ENCODE measurements at regions not wholly inside any gene's neighbourhood (a gene's known extent, or its start where the extent isn't known, plus 50 kb on each side); places are given as distances from the start of the nearest gene placed in this dataset.

DNA sequence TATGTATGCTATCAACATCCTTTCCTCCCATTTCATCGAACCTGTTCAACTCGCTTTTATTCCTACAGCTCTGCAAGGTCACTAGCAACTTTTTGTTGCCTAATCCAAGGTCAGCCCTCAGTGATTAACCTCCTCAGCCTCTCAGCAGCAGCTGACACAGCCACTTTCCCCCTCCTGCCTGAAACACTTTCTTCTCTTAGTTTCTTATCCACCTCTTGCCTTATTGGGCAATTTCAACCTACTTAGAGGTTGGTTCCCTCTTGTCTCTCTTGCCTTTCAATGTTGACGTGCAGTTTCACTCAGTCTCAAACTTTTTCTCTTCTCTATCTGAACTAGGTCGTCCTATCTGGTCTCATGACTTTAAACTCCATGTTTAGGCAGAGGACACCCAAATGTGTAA, 156.3 kb downstream of the C1orf94 start:
- Histone ChIP-seq H3K9ac (ENCODE audit: insufficient read depth, low read length, poor library complexity, severe bottlenecking) (no peak overlapping the region), H3K4me2 (replicated peaks; ENCODE audit: extremely low read depth, low read length, poor library complexity, severe bottlenecking) (no peak overlapping the region), H3K4me1 (ENCODE audit: control insufficient read depth in 1 of 2, insufficient read depth in 2 of 2, low read length in 2 of 2) (no peaks in the 10 kb centered on the region), H3K9me3 (replicated peaks in 1 of 2; ENCODE audit: control insufficient read depth in 1 of 2, insufficient read depth in 1 of 2, low read length in 2 of 2) (no peaks in the 10 kb centered on the region), H3K27me3 (ENCODE audit: control insufficient read depth in 2 of 2, insufficient read depth in 2 of 2, low read length in 2 of 2) (no peaks in the 10 kb centered on the region), H3K36me3 (replicated peaks in 1 of 2; ENCODE audit: control insufficient read depth in 1 of 2, insufficient read depth in 2 of 2, low read length in 2 of 2) (no peaks in the 10 kb centered on the region), H3K4me3 (replicated peaks in 1 of 3; ENCODE audit: low read depth in 2 of 3, low read length in 3 of 3) (no peak overlapping the region), H3K27ac (ENCODE audit: low read depth in 1 of 2, low read length in 2 of 2) (no peak overlapping the region), H2AFZ (ENCODE audit: insufficient read depth, low read depth, low read length, poor library complexity, severe bottlenecking) (no peak overlapping the region), H4K20me1 (ENCODE audit: insufficient read depth, low read length) (no peaks in the 10 kb centered on the region), H3K79me2 (ENCODE audit: insufficient read depth, low read length) (no peaks in the 10 kb centered on the region)
- TF ChIP-seq, protein P1, sequence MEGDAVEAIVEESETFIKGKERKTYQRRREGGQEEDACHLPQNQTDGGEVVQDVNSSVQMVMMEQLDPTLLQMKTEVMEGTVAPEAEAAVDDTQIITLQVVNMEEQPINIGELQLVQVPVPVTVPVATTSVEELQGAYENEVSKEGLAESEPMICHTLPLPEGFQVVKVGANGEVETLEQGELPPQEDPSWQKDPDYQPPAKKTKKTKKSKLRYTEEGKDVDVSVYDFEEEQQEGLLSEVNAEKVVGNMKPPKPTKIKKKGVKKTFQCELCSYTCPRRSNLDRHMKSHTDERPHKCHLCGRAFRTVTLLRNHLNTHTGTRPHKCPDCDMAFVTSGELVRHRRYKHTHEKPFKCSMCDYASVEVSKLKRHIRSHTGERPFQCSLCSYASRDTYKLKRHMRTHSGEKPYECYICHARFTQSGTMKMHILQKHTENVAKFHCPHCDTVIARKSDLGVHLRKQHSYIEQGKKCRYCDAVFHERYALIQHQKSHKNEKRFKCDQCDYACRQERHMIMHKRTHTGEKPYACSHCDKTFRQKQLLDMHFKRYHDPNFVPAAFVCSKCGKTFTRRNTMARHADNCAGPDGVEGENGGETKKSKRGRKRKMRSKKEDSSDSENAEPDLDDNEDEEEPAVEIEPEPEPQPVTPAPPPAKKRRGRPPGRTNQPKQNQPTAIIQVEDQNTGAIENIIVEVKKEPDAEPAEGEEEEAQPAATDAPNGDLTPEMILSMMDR (IDR thresholded peaks at IDR 0.05) = no peak
- H3K36me3 Mint-ChIP-seq = no peaks in the 10 kb centered on the region
- no peak for DNase-seq
- WGBS (ENCODE audit: insufficient coverage) = 63% methylated on average over 3 of the region's 4 CpGs
- H3K27me3 Mint-ChIP-seq (ENCODE audit: low read depth in 3 of 3) = peaks cover 0 to 2% (median 0%) of the 10 kb centered on the region in 3 donors
- no peaks in the 10 kb centered on the region for H3K4me1 Mint-ChIP-seq
- no peak overlapping the region for H3K27ac Mint-ChIP-seq
- no peak overlapping the region for H3K4me3 Mint-ChIP-seq
- peaks cover 0 to 5% (median 1%) of the 10 kb centered on the region in 7 donors for H3K9me3 Mint-ChIP-seq
- intact Hi-C loops (cut with micrococcal nuclease) = no loop called here

DNA sequence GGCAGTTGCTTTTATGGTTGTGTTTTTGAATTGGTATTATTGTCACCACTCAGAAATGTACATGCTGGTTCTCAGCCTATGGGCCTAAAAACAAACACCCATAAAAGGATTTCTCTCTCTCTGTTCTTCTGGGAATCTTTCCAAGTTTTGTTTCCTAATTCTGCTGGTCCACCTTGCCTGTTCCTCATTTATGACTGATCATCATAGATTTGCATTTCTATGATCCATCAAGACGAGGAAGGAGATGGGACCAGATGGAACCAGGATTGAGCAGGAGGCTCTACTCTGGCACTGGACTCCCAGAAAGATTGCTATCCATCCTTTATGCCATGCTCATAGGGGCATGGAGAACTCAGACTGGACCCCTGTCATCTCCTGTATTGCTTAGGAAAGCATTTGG, 162.2 kb downstream of the C1orf94 start:
- Mint-ChIP-seq H3K9me3 (peaks cover 0 to 12% (median 4%) of the 10 kb centered on the region in 7 donors), H3K36me3 (no peaks in the 10 kb centered on the region), H3K27me3 (ENCODE audit: low read depth in 3 of 3) (peaks cover 0 to 2% (median 2%) of the 10 kb centered on the region in 3 donors), H3K27ac (no peak overlapping the region), H3K4me1 (no peaks in the 10 kb centered on the region), H3K4me3 (no peak overlapping the region)
- H4K20me1 ChIP-seq (ENCODE audit: insufficient read depth, low read length) = no peaks in the 10 kb centered on the region
- H2AFZ ChIP-seq (ENCODE audit: insufficient read depth, low read depth, low read length, poor library complexity, severe bottlenecking) = no peak overlapping the region
- H3K4me2 ChIP-seq (replicated peaks; ENCODE audit: extremely low read depth, low read length, poor library complexity, severe bottlenecking) = no peak overlapping the region
- no peak overlapping the region for H3K27ac ChIP-seq (ENCODE audit: low read depth in 1 of 2, low read length in 2 of 2)
- no peak for DNase-seq
- no peaks in the 10 kb centered on the region for H3K9me3 ChIP-seq (replicated peaks in 1 of 2; ENCODE audit: control insufficient read depth in 1 of 2, insufficient read depth in 1 of 2, low read length in 2 of 2)
- H3K27me3 ChIP-seq (ENCODE audit: control insufficient read depth in 2 of 2, insufficient read depth in 2 of 2, low read length in 2 of 2) = no peaks in the 10 kb centered on the region
- intact Hi-C loops (cut with micrococcal nuclease) = no loop called here
- 100% methylated on average over 1 of the region's 1 CpG for whole genome bisulfite sequencing (ENCODE audit: insufficient coverage)
- TF ChIP-seq, protein P1 (IDR thresholded peaks at IDR 0.05) = no peak
- no peak overlapping the region for H3K4me3 ChIP-seq (replicated peaks in 1 of 3; ENCODE audit: low read depth in 2 of 3, low read length in 3 of 3)
- no peaks in the 10 kb centered on the region for H3K79me2 ChIP-seq (ENCODE audit: insufficient read depth, low read length)
- H3K9ac ChIP-seq (ENCODE audit: insufficient read depth, low read length, poor library complexity, severe bottlenecking) = no peak overlapping the region
- no peaks in the 10 kb centered on the region for H3K36me3 ChIP-seq (replicated peaks in 1 of 2; ENCODE audit: control insufficient read depth in 1 of 2, insufficient read depth in 2 of 2, low read length in 2 of 2)
- H3K4me1 ChIP-seq (ENCODE audit: control insufficient read depth in 1 of 2, insufficient read depth in 2 of 2, low read length in 2 of 2) = no peaks in the 10 kb centered on the region
